ENCODE measurements at regions not wholly inside any gene's neighbourhood (a gene's known extent, or its start where the extent isn't known, plus 50 kb on each side); places are given as distances from the start of the nearest gene placed in this dataset.

DNA sequence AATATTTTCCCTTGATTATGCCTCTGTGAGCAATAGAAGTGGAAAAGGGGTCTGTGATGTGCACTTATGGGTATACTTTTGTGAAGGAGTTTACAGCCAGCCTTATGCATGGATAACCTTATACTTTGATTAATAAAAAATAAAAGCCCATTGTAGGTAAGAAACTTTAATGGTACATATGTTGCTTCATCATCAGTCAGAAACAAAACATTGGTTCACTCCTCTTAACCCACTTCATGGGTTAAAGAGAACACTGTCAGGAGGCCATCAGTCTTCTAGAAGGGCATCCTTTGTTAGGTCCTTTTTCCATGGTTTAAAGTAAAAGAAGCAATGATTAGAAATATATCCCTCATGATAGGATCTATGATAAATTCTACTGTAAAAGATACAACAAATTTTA lies 952.1 kb upstream of the MIR17HG start:
- no peak for TF ChIP-seq POLR2A (IDR thresholded peaks at IDR 0.05)
- TF ChIP-seq, protein P1, sequence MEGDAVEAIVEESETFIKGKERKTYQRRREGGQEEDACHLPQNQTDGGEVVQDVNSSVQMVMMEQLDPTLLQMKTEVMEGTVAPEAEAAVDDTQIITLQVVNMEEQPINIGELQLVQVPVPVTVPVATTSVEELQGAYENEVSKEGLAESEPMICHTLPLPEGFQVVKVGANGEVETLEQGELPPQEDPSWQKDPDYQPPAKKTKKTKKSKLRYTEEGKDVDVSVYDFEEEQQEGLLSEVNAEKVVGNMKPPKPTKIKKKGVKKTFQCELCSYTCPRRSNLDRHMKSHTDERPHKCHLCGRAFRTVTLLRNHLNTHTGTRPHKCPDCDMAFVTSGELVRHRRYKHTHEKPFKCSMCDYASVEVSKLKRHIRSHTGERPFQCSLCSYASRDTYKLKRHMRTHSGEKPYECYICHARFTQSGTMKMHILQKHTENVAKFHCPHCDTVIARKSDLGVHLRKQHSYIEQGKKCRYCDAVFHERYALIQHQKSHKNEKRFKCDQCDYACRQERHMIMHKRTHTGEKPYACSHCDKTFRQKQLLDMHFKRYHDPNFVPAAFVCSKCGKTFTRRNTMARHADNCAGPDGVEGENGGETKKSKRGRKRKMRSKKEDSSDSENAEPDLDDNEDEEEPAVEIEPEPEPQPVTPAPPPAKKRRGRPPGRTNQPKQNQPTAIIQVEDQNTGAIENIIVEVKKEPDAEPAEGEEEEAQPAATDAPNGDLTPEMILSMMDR (IDR thresholded peaks at IDR 0.05) = no peak
- Histone ChIP-seq H3K9me3 (no peaks in the 10 kb centered on the region), H3K27me3 (no peaks in the 10 kb centered on the region), H3K27ac (no peak overlapping the region), H3K4me3 (replicated peaks in 1 of 3) (no peak overlapping the region), H3K36me3 (no peaks in the 10 kb centered on the region), H3K4me1 (no peaks in the 10 kb centered on the region)
- intact Hi-C loops (cut with DNase I) = no loop called here
- DNase-seq = no peak

GRCh38 chr13:90395846-90396245 lies 951.6 kb upstream of the MIR17HG start:
- intact Hi-C loops (cut with DNase I) = no loop called here

GRCh38 chr13:90396266-90396665 lies 951.2 kb upstream of the MIR17HG start:
- no peak for TF ChIP-seq POLR2A (IDR thresholded peaks at IDR 0.05)
- TF ChIP-seq, protein P1 (IDR thresholded peaks at IDR 0.05) = no peak
- no peak overlapping the region for H3K27ac ChIP-seq
- no peak overlapping the region for H3K4me3 ChIP-seq (replicated peaks in 1 of 3)
- H3K36me3 ChIP-seq = no peaks in the 10 kb centered on the region
- no peak for DNase-seq
- intact Hi-C loops (cut with DNase I) = no loop called here
- no peaks in the 10 kb centered on the region for H3K9me3 ChIP-seq
- H3K27me3 ChIP-seq = no peaks in the 10 kb centered on the region
- no peaks in the 10 kb centered on the region for H3K4me1 ChIP-seq

More at GRCh38 chr13:90395846-90396245, 951.6 kb upstream of the MIR17HG start:
- Histone ChIP-seq H3K9me3 (no peaks in the 10 kb centered on the region), H3K27ac (no peak overlapping the region), H3K36me3 (no peaks in the 10 kb centered on the region), H3K4me1 (no peaks in the 10 kb centered on the region), H3K27me3 (no peaks in the 10 kb centered on the region), H3K4me3 (replicated peaks in 1 of 3) (no peak overlapping the region)
- 74 to 79% methylated on average over 3 of the region's 3 CpGs for WGBS, 2 donors
- TF ChIP-seq, protein P1 (IDR thresholded peaks at IDR 0.05) = no peak
- no peak for TF ChIP-seq POLR2A (IDR thresholded peaks at IDR 0.05)
- DNase-seq = no peak

DNA sequence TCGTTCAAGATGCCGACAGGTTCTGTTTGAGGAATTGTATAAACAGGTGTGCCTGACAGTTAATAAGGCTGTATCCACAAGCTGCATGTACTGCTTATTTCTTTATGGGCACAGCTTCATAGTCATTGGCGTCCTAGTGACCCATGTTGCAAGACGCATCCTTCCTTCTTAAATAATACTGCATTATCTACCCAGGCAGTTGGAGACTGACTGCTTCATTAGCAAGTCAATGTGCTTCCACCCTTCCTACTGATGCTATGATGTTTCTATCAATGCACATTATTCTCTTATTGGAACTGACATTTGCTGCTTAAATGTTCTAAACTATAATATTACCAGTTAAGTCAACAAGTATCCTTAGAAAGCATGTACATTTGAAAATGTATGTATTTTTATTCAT lies 950.0 kb upstream of the MIR17HG start:
- TF ChIP-seq, protein P1 (IDR thresholded peaks at IDR 0.05) = no peak
- no peak for TF ChIP-seq POLR2A (IDR thresholded peaks at IDR 0.05)
- no peak overlapping the region for H3K4me3 ChIP-seq (replicated peaks in 1 of 3)
- intact Hi-C loops (cut with DNase I) = no loop called here

GRCh38 chr13:90400372-90400771 lies 947.1 kb upstream of the MIR17HG start:
- no peaks in the 10 kb centered on the region for H3K4me1 ChIP-seq
- H3K9me3 ChIP-seq = no peaks in the 10 kb centered on the region
- H3K27me3 ChIP-seq = no peaks in the 10 kb centered on the region
- TF ChIP-seq, protein P1 (IDR thresholded peaks at IDR 0.05) = no peak
- TF ChIP-seq POLR2A (IDR thresholded peaks at IDR 0.05) = no peak
- no peak overlapping the region for H3K4me3 ChIP-seq (replicated peaks in 1 of 3)
- no peaks in the 10 kb centered on the region for H3K36me3 ChIP-seq
- no peak overlapping the region for H3K27ac ChIP-seq
- DNase-seq = no peak
- intact Hi-C loops (cut with DNase I) = no loop called here

More for the DNA sequence above, 950.0 kb upstream of the MIR17HG start:
- Histone ChIP-seq H3K36me3 (no peaks in the 10 kb centered on the region), H3K27me3 (no peaks in the 10 kb centered on the region), H3K9me3 (no peaks in the 10 kb centered on the region), H3K4me1 (no peaks in the 10 kb centered on the region), H3K27ac (no peak overlapping the region)
- 93 to 94% methylated on average over 4 of the region's 4 CpGs for WGBS, 2 donors
- DNase-seq = no peak

All from thyroid gland (tissue), 4 donors.